H9 (cell line): ENCODE measurements at regions not wholly inside any gene's neighbourhood (a gene's known extent, or its start where the extent isn't known, plus 50 kb on each side); places are given as distances from the start of the nearest gene placed in this dataset.

Experiments used
- DNase-seq: peaks from one replicate; pipeline ENCODE4 v3.0.0-alpha.2; 2017
- H2AFZ ChIP-seq: one replicate; pipeline ENCODE4 v1.6.1; 2013; ENCODE audit warnings: mild to moderate bottlenecking, low read length, control low read depth, moderate library complexity
- H2AK5ac ChIP-seq: 2 replicates; pipeline ENCODE4 v1.6.1; 2013; ENCODE audit warnings: low read length, control low read depth, mixed read lengths; ENCODE audit not compliant: insufficient read length
- H2BK120ac ChIP-seq: one replicate; pipeline ENCODE4 v1.6.1; 2013; ENCODE audit warnings: low read depth, mild to moderate bottlenecking, low read length, control low read depth, inconsistent platforms; ENCODE audit not compliant: poor library complexity, severe bottlenecking
- H2BK12ac ChIP-seq: 2 replicates; pipeline ENCODE4 v1.6.1; 2013; ENCODE audit warnings: low read length, control low read depth, mixed read lengths, low read depth; ENCODE audit not compliant: insufficient read length
- H2BK15ac ChIP-seq: 2 replicates; pipeline ENCODE4 v1.6.1; 2013; ENCODE audit warnings: low read depth, low read length, control low read depth
- H2BK20ac ChIP-seq: one replicate; pipeline ENCODE4 v1.6.1; 2013; ENCODE audit warnings: low read depth, mild to moderate bottlenecking, low read length, control low read depth, inconsistent platforms; ENCODE audit not compliant: poor library complexity, severe bottlenecking
- H2BK5ac ChIP-seq: 2 replicates; pipeline ENCODE4 v1.6.1; 2013; ENCODE audit warnings: low read length, control low read depth, mixed read lengths; ENCODE audit not compliant: insufficient read length
- H3K14ac ChIP-seq: 2 replicates; pipeline ENCODE4 v1.6.1; 2013; ENCODE audit warnings: low read length, control low read depth; ENCODE audit not compliant: insufficient read depth
- H3K18ac ChIP-seq: 2 replicates; pipeline ENCODE4 v1.6.1; 2013; ENCODE audit warnings: low read depth, mild to moderate bottlenecking, mixed read lengths, low read length, control low read depth; ENCODE audit not compliant: insufficient read length
- H3K23ac ChIP-seq: 2 replicates; pipeline ENCODE4 v1.6.1; 2013; ENCODE audit warnings: low read length, control low read depth, mixed read lengths, low read depth; ENCODE audit not compliant: insufficient read length
- H3K23me2 ChIP-seq: 2 replicates; pipeline ENCODE4 v1.6.1; 2013; ENCODE audit warnings: low read depth, mild to moderate bottlenecking, mixed read lengths, low read length, control low read depth; ENCODE audit not compliant: insufficient read length, poor library complexity, severe bottlenecking
- H3K27ac ChIP-seq: 2 replicates; pipeline ENCODE4 v1.5.1; 2013; ENCODE audit warnings: low read length, control low read depth, mixed read lengths, low read depth; ENCODE audit not compliant: insufficient read length
- H3K27me3 ChIP-seq: 2 replicates; pipeline ENCODE4 v1.6.1; 2013; ENCODE audit warnings: low read length, control low read depth, inconsistent platforms; ENCODE audit not compliant: insufficient read depth
- H3K4ac ChIP-seq: 2 replicates; pipeline ENCODE4 v1.6.1; 2013; ENCODE audit warnings: low read depth, mild to moderate bottlenecking, control low read depth, inconsistent platforms, low read length, moderate library complexity
- H3K4me1 ChIP-seq: 2 replicates; pipeline ENCODE4 v1.6.1; 2013; ENCODE audit warnings: low read length, control low read depth, inconsistent platforms; ENCODE audit not compliant: insufficient read depth
- H3K4me2 ChIP-seq: 2 replicates; pipeline ENCODE4 v1.6.1; 2013; ENCODE audit warnings: low read length, control low read depth, mixed read lengths; ENCODE audit not compliant: insufficient read length, insufficient read depth
- H3K56ac ChIP-seq: 2 replicates; pipeline ENCODE4 v1.6.1; 2013; ENCODE audit warnings: low read depth, mild to moderate bottlenecking, mixed read lengths, low read length, control low read depth; ENCODE audit not compliant: insufficient read length
- H3K79me1 ChIP-seq: 2 replicates; pipeline ENCODE4 v1.6.1; 2013; ENCODE audit warnings: low read depth, mild to moderate bottlenecking, moderate library complexity, low read length, control low read depth, inconsistent platforms; ENCODE audit not compliant: insufficient read depth, poor library complexity, severe bottlenecking
- H3K79me2 ChIP-seq: 2 replicates; pipeline ENCODE4 v1.6.1; 2013; ENCODE audit warnings: low read length, control low read depth, inconsistent platforms; ENCODE audit not compliant: insufficient read depth
- H3K9ac ChIP-seq: 2 replicates; pipeline ENCODE4 v1.6.1; 2013; ENCODE audit warnings: low read length, control low read depth, mixed read lengths; ENCODE audit not compliant: insufficient read length; ENCODE audit errors: extremely low read depth
- H3K9me3 ChIP-seq: one replicate; pipeline ENCODE4 v1.6.1; 2013; ENCODE audit warnings: low read depth, low read length, inconsistent platforms; ENCODE audit not compliant: control insufficient read depth
- H3T11ph ChIP-seq: one replicate; pipeline ENCODE4 v1.6.1; 2013; ENCODE audit warnings: mild to moderate bottlenecking, low read length, control low read depth, inconsistent platforms
- H4K20me1 ChIP-seq: one replicate; pipeline ENCODE4 v1.6.1; 2013; ENCODE audit not compliant: control insufficient read depth, insufficient read length, insufficient read depth
- H4K5ac ChIP-seq: 2 replicates; pipeline ENCODE4 v1.6.1; 2013; ENCODE audit warnings: low read depth, mild to moderate bottlenecking, mixed read lengths, low read length, control low read depth; ENCODE audit not compliant: insufficient read length
- H4K8ac ChIP-seq: replicated peaks from 2 replicates; pipeline ENCODE4 v1.6.1; 2013; ENCODE audit warnings: low read length, control low read depth, mixed read lengths, low read depth; ENCODE audit not compliant: insufficient read length
- H4K91ac ChIP-seq: 2 replicates; pipeline ENCODE4 v1.6.1; 2013; ENCODE audit warnings: low read depth, mild to moderate bottlenecking, moderate library complexity, mixed read lengths, low read length, control low read depth; ENCODE audit not compliant: insufficient read length
- H3K27ac Mint-ChIP-seq, 3 experiments: 2 replicates in 2 of 3; 3 replicates in 1 of 3; pipeline ENCODE4 v1.8.0; 2020 to 2021; ENCODE audit warnings: mixed read lengths in 3 of 3, mild to moderate bottlenecking in 1 of 3, moderate library complexity in 1 of 3
- H3K27me3 Mint-ChIP-seq: 2 replicates; pipeline ENCODE4 v1.8.0; 2021; ENCODE audit warnings: low read depth, mild to moderate bottlenecking, moderate library complexity, mixed read lengths
- H3K36me3 Mint-ChIP-seq, 3 experiments: 2 replicates in 2 of 3; 3 replicates in 1 of 3; pipeline ENCODE4 v1.8.0; 2020 to 2021; ENCODE audit warnings: low read depth in 3 of 3, mixed read lengths in 3 of 3; ENCODE audit not compliant: insufficient read depth in 1 of 3
- H3K4me1 Mint-ChIP-seq, 2 experiments: 2 replicates each; pipeline ENCODE4 v1.8.0; 2020; ENCODE audit warnings: mixed read lengths in 2 of 2
- H3K4me3 Mint-ChIP-seq, 2 experiments: 2 replicates in 1 of 2; 3 replicates in 1 of 2; pipeline ENCODE4 v1.8.0; 2020 to 2021; ENCODE audit warnings: mild to moderate bottlenecking in 2 of 2, mixed read lengths in 2 of 2, moderate library complexity in 1 of 2
- H3K9me3 Mint-ChIP-seq, 2 experiments: 2 replicates in 1 of 2; 3 replicates in 1 of 2; pipeline ENCODE4 v1.8.0; 2020; ENCODE audit warnings: mild to moderate bottlenecking in 2 of 2, mixed read lengths in 2 of 2, moderate library complexity in 1 of 2
- TF ChIP-seq, protein P1 (sequence below): fragments of 200-600 bp; sonication (generic); conservative IDR thresholded peaks from 3 replicates; pipeline ENCODE4 v1.8.0; 2021; ENCODE audit warnings: antibody characterized with exemption, mild to moderate bottlenecking

DNA sequence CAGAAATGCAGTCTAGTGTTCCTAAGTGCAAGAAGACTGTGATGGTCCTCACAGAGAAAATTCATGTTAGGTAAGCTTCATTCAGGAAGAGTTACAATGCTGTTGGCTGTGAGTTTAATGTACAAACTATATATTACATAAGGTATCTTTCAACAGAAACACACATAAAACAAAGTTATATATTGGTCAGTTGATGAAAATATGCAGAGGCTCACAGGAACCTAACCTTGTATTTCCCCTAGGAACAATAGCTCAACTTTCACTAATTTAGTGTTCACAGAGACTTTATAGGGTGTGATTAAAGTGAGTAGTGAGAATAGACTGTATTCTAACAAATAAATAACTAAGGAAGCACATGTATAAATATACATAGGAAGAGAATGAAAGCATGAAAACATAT lies 676.9 kb upstream of the ADGRL4 start:
- Histone ChIP-seq H3T11ph (no peak overlapping the region), H3K9ac (no peak overlapping the region), H4K91ac (no peak overlapping the region), H3K79me2 (no peaks in the 10 kb centered on the region), H3K4me2 (no peak overlapping the region), H2BK5ac (no peak overlapping the region), H3K9me3 (no peaks in the 10 kb centered on the region), H4K20me1 (no peaks in the 10 kb centered on the region), H2AFZ (no peak overlapping the region), H3K4me1 (no peaks in the 10 kb centered on the region), H3K27me3 (no peaks in the 10 kb centered on the region), H3K18ac (no peak overlapping the region), H4K8ac (no peak overlapping the region), H2BK15ac (no peak overlapping the region), H3K14ac (no peak overlapping the region), H4K5ac (no peak overlapping the region), H3K23me2 (no peaks in the 10 kb centered on the region), H2BK20ac (no peak overlapping the region), H2AK5ac (no peak overlapping the region), H3K4ac (no peak overlapping the region), H2BK120ac (no peak overlapping the region), H3K27ac (no peak overlapping the region), H3K23ac (no peak overlapping the region), H2BK12ac (no peak overlapping the region), H3K79me1 (no peaks in the 10 kb centered on the region), H3K56ac (no peak overlapping the region)
- H3K36me3 Mint-ChIP-seq, result peaks cover 0 to 9% (median 6%) of the 10 kb centered on the region in 3 experiments; a peak in 4 of 7 replicates
- peaks cover 9 to 10% of the 10 kb centered on the region in 2 experiments for H3K9me3 Mint-ChIP-seq
- no peak for DNase-seq
- H3K4me1 Mint-ChIP-seq, result peaks cover under 1% of the 10 kb centered on the region in 2 experiments
- no peak overlapping the region for H3K27ac Mint-ChIP-seq
- no peak overlapping the region for H3K4me3 Mint-ChIP-seq
- TF ChIP-seq, protein P1, sequence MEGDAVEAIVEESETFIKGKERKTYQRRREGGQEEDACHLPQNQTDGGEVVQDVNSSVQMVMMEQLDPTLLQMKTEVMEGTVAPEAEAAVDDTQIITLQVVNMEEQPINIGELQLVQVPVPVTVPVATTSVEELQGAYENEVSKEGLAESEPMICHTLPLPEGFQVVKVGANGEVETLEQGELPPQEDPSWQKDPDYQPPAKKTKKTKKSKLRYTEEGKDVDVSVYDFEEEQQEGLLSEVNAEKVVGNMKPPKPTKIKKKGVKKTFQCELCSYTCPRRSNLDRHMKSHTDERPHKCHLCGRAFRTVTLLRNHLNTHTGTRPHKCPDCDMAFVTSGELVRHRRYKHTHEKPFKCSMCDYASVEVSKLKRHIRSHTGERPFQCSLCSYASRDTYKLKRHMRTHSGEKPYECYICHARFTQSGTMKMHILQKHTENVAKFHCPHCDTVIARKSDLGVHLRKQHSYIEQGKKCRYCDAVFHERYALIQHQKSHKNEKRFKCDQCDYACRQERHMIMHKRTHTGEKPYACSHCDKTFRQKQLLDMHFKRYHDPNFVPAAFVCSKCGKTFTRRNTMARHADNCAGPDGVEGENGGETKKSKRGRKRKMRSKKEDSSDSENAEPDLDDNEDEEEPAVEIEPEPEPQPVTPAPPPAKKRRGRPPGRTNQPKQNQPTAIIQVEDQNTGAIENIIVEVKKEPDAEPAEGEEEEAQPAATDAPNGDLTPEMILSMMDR, result no peak
- no peaks in the 10 kb centered on the region for H3K27me3 Mint-ChIP-seq
